ENCODE measurements at regions not wholly inside any gene's neighbourhood (a gene's known extent, or its start where the extent isn't known, plus 50 kb on each side); places are given as distances from the start of the nearest gene placed in this dataset.

- DNase-seq (ENCODE audit: low read depth) = no peak
These were observed 270.0 kb downstream of the SLC4A3 start for GRCh38 chr2:219897456-219897855.

- DNase-seq (ENCODE audit: low read depth) = no peak
These were observed 273.7 kb downstream of the SLC4A3 start for GRCh38 chr2:219901155-219901554.

GRCh38 chr2:219902891-219903552 is 275.6 kb downstream of the SLC4A3 start:
- no peak for DNase-seq (ENCODE audit: low read depth)

- DNase-seq (ENCODE audit: low read depth) = no peak
These were observed 278.2 kb downstream of the SLC4A3 start for GRCh38 chr2:219905640-219906039.

- no peak for DNase-seq (ENCODE audit: low read depth)
These were observed 278.9 kb downstream of the SLC4A3 start for GRCh38 chr2:219906114-219907010.

GRCh38 chr2:219907011-219907365 is 279.6 kb downstream of the SLC4A3 start:
- DNase-seq (ENCODE audit: low read depth) = no peak

- DNase-seq (ENCODE audit: low read depth) = no peak
These were observed 281.1 kb downstream of the SLC4A3 start for GRCh38 chr2:219908538-219908937.

GRCh38 chr2:219911541-219911940 is 284.1 kb downstream of the SLC4A3 start:
- DNase-seq (ENCODE audit: low read depth) = no peak

GRCh38 chr2:219912491-219912921 is 285.1 kb downstream of the SLC4A3 start:
- DNase-seq (ENCODE audit: low read depth) = no peak

GRCh38 chr2:219914577-219914976 is 287.1 kb downstream of the SLC4A3 start:
- no peak for DNase-seq (ENCODE audit: low read depth)

GRCh38 chr2:219916281-219916680 is 288.9 kb downstream of the SLC4A3 start:
- no peak for DNase-seq (ENCODE audit: low read depth)

GRCh38 chr2:219916726-219917440 is 289.5 kb downstream of the SLC4A3 start:
- no peak for DNase-seq (ENCODE audit: low read depth)

GRCh38 chr2:219918254-219918653 is 290.8 kb downstream of the SLC4A3 start:
- DNase-seq (ENCODE audit: low read depth) = no peak

GRCh38 chr2:219918944-219919343 is 291.5 kb downstream of the SLC4A3 start:
- DNase-seq (ENCODE audit: low read depth) = no peak

GRCh38 chr2:219919506-219919905 is 292.1 kb downstream of the SLC4A3 start:
- DNase-seq (ENCODE audit: low read depth) = no peak

- no peak for DNase-seq (ENCODE audit: low read depth)
These were observed 302.4 kb downstream of the SLC4A3 start for GRCh38 chr2:219929835-219930234.

- no peak for DNase-seq (ENCODE audit: low read depth)
These were observed 312.2 kb downstream of the SLC4A3 start for GRCh38 chr2:219939647-219940046.

GRCh38 chr2:219944866-219945265 is 317.4 kb downstream of the SLC4A3 start:
- DNase-seq (ENCODE audit: low read depth) = no peak

GRCh38 chr2:219946021-219946420 is 318.6 kb downstream of the SLC4A3 start:
- DNase-seq (ENCODE audit: low read depth) = no peak

GRCh38 chr2:219946529-219946928 is 319.1 kb downstream of the SLC4A3 start:
- DNase-seq (ENCODE audit: low read depth) = no peak

GRCh38 chr2:219947575-219947974 is 320.1 kb downstream of the SLC4A3 start:
- peak; percentile 24 for DNase-seq (ENCODE audit: low read depth)

GRCh38 chr2:219949053-219949452 is 321.6 kb downstream of the SLC4A3 start:
- no peak for DNase-seq (ENCODE audit: low read depth)

GRCh38 chr2:219951099-219951498 is 323.7 kb downstream of the SLC4A3 start:
- no peak for DNase-seq (ENCODE audit: low read depth)
